GM19043 (cell line): ENCODE measurements at regions not wholly inside any gene's neighbourhood (a gene's known extent, or its start where the extent isn't known, plus 50 kb on each side); places are given as distances from the start of the nearest gene placed in this dataset.

Experiments
- ATAC-seq: cut with Tn5 transposase; IDR thresholded peaks from one replicate; pipeline ENCODE4 v1.9.1; 2021; ENCODE audit warnings: low read depth; ENCODE audit not compliant: unreplicated experiment

GRCh38 chr15:101551696-101552591 is 62.4 kb upstream of the PCSK6 start:
- no peak for ATAC-seq

GRCh38 chr15:101550124-101550523 is 60.6 kb upstream of the PCSK6 start:
- ATAC-seq = no peak

GRCh38 chr15:101549647-101550046 is 60.1 kb upstream of the PCSK6 start:
- no peak for ATAC-seq

GRCh38 chr15:101547737-101548136 is 58.2 kb upstream of the PCSK6 start:
- ATAC-seq = no peak

- ATAC-seq = no peak
Measured at GRCh38 chr15:101545548-101546505, 56.3 kb upstream of the PCSK6 start.

- no peak for ATAC-seq
Measured at GRCh38 chr15:101544613-101544945, 55.1 kb upstream of the PCSK6 start.

GRCh38 chr15:101543926-101544612 is 54.6 kb upstream of the PCSK6 start:
- no peak for ATAC-seq

GRCh38 chr15:101543431-101543830 is 53.9 kb upstream of the PCSK6 start:
- ATAC-seq = no peak

GRCh38 chr15:101543026-101543390 is 53.5 kb upstream of the PCSK6 start:
- ATAC-seq = no peak

- no peak for ATAC-seq
Measured at GRCh38 chr15:101542306-101543025, 53.0 kb upstream of the PCSK6 start.

GRCh38 chr15:101541501-101542292 is 52.2 kb upstream of the PCSK6 start:
- ATAC-seq = no peak

GRCh38 chr15:101540480-101541239 is 51.2 kb upstream of the PCSK6 start:
- no peak for ATAC-seq

- no peak for ATAC-seq
Measured at GRCh38 chr15:101539930-101540329, 50.4 kb upstream of the PCSK6 start.

GRCh38 chr15:101539492-101539891 is 50.0 kb upstream of the PCSK6 start:
- no peak for ATAC-seq
